ENCODE measurements at regions not wholly inside any gene's neighbourhood (a gene's known extent, or its start where the extent isn't known, plus 50 kb on each side); places are given as distances from the start of the nearest gene placed in this dataset.

GRCh38 chr6:165822501-165822900, 159.5 kb upstream of the PDE10A start:
- Histone ChIP-seq H3K27ac (replicated peaks) (no peak overlapping the region), H3K27me3 (ENCODE audit: insufficient read depth, poor library complexity, severe bottlenecking) (peaks cover 13% of the 10 kb centered on the region), H3K4me3 (replicated peaks; ENCODE audit: insufficient read depth, low read length) (no peak overlapping the region)
- no peak for TF ChIP-seq GABPA (IDR thresholded peaks at IDR 0.05; ENCODE audit: low read depth)
- TF ChIP-seq CTCF (IDR thresholded peaks at IDR 0.05; ENCODE audit: insufficient read depth, low read length), result no peak
- TF ChIP-seq REST (IDR thresholded peaks at IDR 0.05; ENCODE audit: insufficient replicate concordance, low read depth), result no peak
- TF ChIP-seq SPI1 (IDR thresholded peaks at IDR 0.05; ENCODE audit: borderline replicate concordance, low read depth), result no peak
- no peak for TF ChIP-seq POLR2AphosphoS5 (IDR thresholded peaks at IDR 0.05; ENCODE audit: low read depth)
- no peak for DNase-seq (ENCODE audit: low read depth in 1 of 2, low spot score in 1 of 2)

- H3K4me3 ChIP-seq (replicated peaks; ENCODE audit: insufficient read depth, low read length), result no peak overlapping the region
- H3K27ac ChIP-seq (replicated peaks), result no peak overlapping the region
- H3K27me3 ChIP-seq (ENCODE audit: insufficient read depth, poor library complexity, severe bottlenecking), result peaks cover 13% of the 10 kb centered on the region
- no peak for DNase-seq (ENCODE audit: low read depth in 1 of 2, low spot score in 1 of 2)
- TF ChIP-seq GABPA (IDR thresholded peaks at IDR 0.05; ENCODE audit: low read depth) (no peak), POLR2AphosphoS5 (IDR thresholded peaks at IDR 0.05; ENCODE audit: low read depth) (no peak), REST (IDR thresholded peaks at IDR 0.05; ENCODE audit: insufficient replicate concordance, low read depth) (no peak), SPI1 (IDR thresholded peaks at IDR 0.05; ENCODE audit: borderline replicate concordance, low read depth) (no peak), CTCF (IDR thresholded peaks at IDR 0.05; ENCODE audit: insufficient read depth, low read length) (no peak)
Observed at GRCh38 chr6:165821754-165822153, 158.7 kb upstream of the PDE10A start.

GRCh38 chr6:165820934-165821333, 157.9 kb upstream of the PDE10A start:
- H3K27ac ChIP-seq (replicated peaks), result no peak overlapping the region
- peaks cover 13% of the 10 kb centered on the region for H3K27me3 ChIP-seq (ENCODE audit: insufficient read depth, poor library complexity, severe bottlenecking)
- no peak for DNase-seq (ENCODE audit: low read depth in 1 of 2, low spot score in 1 of 2)
- no peak overlapping the region for H3K4me3 ChIP-seq (replicated peaks; ENCODE audit: insufficient read depth, low read length)
- TF ChIP-seq SPI1 (IDR thresholded peaks at IDR 0.05; ENCODE audit: borderline replicate concordance, low read depth) (no peak), CTCF (IDR thresholded peaks at IDR 0.05; ENCODE audit: insufficient read depth, low read length) (no peak), REST (IDR thresholded peaks at IDR 0.05; ENCODE audit: insufficient replicate concordance, low read depth) (no peak), GABPA (IDR thresholded peaks at IDR 0.05; ENCODE audit: low read depth) (no peak), POLR2AphosphoS5 (IDR thresholded peaks at IDR 0.05; ENCODE audit: low read depth) (no peak)

Data from HL-60 (cell line).